HK-2 (cell line): ENCODE measurements at regions not wholly inside any gene's neighbourhood (a gene's known extent, or its start where the extent isn't known, plus 50 kb on each side); places are given as distances from the start of the nearest gene placed in this dataset.

Experiments
- DNase-seq: peaks from one replicate; pipeline ENCODE4 v3.0.0-alpha.2; 2018; ENCODE audit not compliant: unreplicated experiment

- no peak for DNase-seq
Observed at GRCh38 chr19:33947265-33947964, 150.7 kb downstream of the KCTD15 start.

- DNase-seq: no peak
Observed at GRCh38 chr19:33948651-33949335, 152.1 kb downstream of the KCTD15 start.

GRCh38 chr19:33950091-33950750, 153.6 kb downstream of the KCTD15 start:
- no peak for DNase-seq

GRCh38 chr19:33953023-33953422, 156.4 kb downstream of the KCTD15 start:
- no peak for DNase-seq

GRCh38 chr19:33953592-33953991, 156.9 kb downstream of the KCTD15 start:
- no peak for DNase-seq

- DNase-seq: no peak
Observed at GRCh38 chr19:33954686-33955085, 158.0 kb downstream of the KCTD15 start.

- DNase-seq: no peak
Observed at GRCh38 chr19:33956941-33957340, 160.3 kb downstream of the KCTD15 start.

- DNase-seq: no peak
Observed at GRCh38 chr19:33957804-33958203, 161.1 kb downstream of the KCTD15 start.

GRCh38 chr19:33960566-33960965, 163.9 kb downstream of the KCTD15 start:
- DNase-seq: no peak

GRCh38 chr19:33962161-33962560, 165.5 kb downstream of the KCTD15 start:
- no peak for DNase-seq

GRCh38 chr19:33963514-33963913, 166.8 kb downstream of the KCTD15 start:
- no peak for DNase-seq

GRCh38 chr19:33971073-33971472, 174.4 kb downstream of the KCTD15 start:
- DNase-seq: no peak

- DNase-seq: no peak
Observed at GRCh38 chr19:33977756-33978685, 181.4 kb downstream of the KCTD15 start.

- no peak for DNase-seq
Observed at GRCh38 chr19:33982706-33983105, 186.0 kb downstream of the KCTD15 start.

- no peak for DNase-seq
Observed at GRCh38 chr19:33988601-33989000, 183.7 kb upstream of the LSM14A start.

- no peak for DNase-seq
Observed at GRCh38 chr19:33997690-33998089, 174.6 kb upstream of the LSM14A start.

- DNase-seq: no peak
Observed at GRCh38 chr19:33998302-33998701, 174.0 kb upstream of the LSM14A start.

GRCh38 chr19:33998739-33999345, 173.5 kb upstream of the LSM14A start:
- no peak for DNase-seq

- no peak for DNase-seq
Observed at GRCh38 chr19:34017024-34017423, 155.3 kb upstream of the LSM14A start.

- DNase-seq: no peak
Observed at GRCh38 chr19:34017601-34018000, 154.7 kb upstream of the LSM14A start.

GRCh38 chr19:34018546-34018945, 153.8 kb upstream of the LSM14A start:
- no peak for DNase-seq
